SIG-M5 treated with dmso at 0.1 percent for 504 hours (cell line): ENCODE measurements at regions not wholly inside any gene's neighbourhood (a gene's known extent, or its start where the extent isn't known, plus 50 kb on each side); places are given as distances from the start of the nearest gene placed in this dataset.

Source experiments
- DNase-seq: peaks from one replicate; lab custom pipeline; 2025; ENCODE audit not compliant: unreplicated experiment; lab: John Stamatoyannopoulos, UW

DNA sequence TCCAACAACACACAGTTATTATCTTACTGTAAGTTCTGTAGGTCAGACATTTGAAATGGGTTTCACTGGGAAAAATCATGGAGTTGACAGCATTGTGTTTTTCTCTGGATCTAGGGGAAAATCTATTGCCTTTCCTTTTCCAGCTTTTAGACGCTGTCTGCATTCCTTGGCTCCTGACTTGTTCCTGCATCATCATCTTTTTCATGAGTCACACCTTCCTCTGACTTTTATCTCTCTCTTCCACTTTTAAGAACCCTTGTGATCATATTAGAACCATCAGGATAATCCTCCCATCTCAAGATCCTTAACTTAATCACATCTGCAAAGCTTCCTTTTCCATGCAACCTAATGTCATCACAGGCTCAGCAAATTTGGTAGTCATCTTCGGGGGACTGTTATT is 1454.8 kb downstream of the RPA4 start:
- DNase-seq: no peak

- DNase-seq: no peak
Observed at GRCh38 chrX:98350940-98351339, 1467.2 kb downstream of the RPA4 start.

GRCh38 chrX:98357146-98357545 is 1473.4 kb downstream of the RPA4 start:
- DNase-seq: no peak

GRCh38 chrX:98362630-98363029 is 1478.9 kb downstream of the RPA4 start:
- no peak for DNase-seq

GRCh38 chrX:98371994-98372393 is 1488.3 kb downstream of the RPA4 start:
- no peak for DNase-seq

DNA sequence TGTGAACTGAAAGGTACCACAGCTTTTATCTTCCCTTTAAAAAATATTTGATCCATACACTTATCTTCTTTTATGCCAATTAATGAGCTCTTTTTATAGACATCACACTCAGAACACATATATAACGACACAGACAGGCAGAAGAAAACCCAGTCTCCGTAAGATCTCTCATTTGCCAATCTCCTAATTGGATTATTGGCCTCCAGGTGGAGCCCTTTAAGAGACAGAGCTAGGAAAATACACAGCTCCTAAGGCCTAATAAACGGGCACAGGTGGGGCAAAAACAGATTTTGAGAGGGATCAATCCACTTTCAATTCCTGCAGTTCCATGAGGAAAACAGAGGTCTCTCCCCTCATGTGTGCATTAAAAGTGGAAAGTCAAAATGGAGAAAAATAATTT is 1495.4 kb downstream of the RPA4 start:
- DNase-seq: no peak

GRCh38 chrX:98380106-98380505 is 1496.4 kb downstream of the RPA4 start:
- DNase-seq: no peak

DNA sequence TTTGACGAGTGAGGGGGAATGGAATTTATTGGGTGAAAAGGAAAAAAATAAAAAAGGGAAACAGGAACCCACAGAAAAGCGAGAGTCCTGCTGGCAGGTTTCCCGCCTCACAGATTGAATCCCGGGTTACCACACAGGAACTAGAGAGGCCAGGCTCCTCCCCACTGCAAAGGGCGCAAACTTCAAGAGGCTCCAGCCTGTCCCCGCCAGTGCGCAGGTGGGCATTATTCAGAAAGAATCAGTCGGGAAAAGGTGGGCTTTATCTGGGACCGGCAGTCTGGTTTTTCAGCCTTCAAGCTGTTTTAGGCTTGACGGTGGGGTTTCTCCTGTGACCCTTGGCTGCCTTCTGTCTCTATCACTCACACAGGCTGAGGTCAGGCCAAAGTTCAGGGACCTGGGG is 1496.8 kb downstream of the RPA4 start:
- DNase-seq: no peak

GRCh38 chrX:98398542-98398941 is 1514.8 kb downstream of the RPA4 start:
- no peak for DNase-seq

DNA sequence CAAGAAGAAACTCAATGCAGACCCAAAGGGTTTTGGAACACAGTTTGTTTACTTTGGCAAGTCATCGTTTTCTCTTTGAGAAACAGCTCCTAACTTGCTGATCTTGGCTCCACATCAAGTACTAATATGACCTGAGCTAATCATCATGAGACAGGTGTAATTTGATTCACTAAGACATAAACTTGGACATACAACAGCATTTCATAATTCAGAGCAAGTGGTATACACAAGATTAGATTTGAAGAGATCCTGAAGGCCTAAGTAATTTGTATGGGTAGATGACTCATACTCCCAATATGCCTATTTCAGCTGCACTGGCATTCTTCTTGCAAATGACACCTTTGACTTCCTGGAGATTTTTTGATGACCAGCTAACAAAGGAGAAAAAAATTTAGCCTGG is 1521.7 kb downstream of the RPA4 start:
- DNase-seq: no peak

DNA sequence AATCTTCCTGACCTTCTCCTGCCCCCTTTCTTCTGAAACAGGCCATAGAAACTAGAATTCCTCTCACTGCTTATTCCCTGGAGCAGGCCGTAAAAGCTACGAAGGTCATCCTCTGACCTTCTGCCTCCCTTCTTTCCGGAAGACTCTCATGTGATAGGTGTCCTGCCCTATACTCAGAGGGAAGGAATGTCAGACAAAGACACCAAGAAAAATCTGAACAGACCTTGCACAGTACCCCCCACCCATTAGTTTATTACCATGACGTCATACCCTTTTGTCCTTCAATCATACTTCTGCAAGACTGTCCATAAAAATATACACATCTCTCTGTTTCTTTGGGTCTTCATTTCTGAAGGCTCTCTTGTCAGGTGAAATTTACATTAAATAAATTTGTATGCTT is 1523.9 kb downstream of the RPA4 start:
- DNase-seq: no peak

GRCh38 chrX:98409867-98410266 is 1526.2 kb downstream of the RPA4 start:
- DNase-seq: no peak

- DNase-seq: no peak
Observed at GRCh38 chrX:98412058-98412457, 1528.3 kb downstream of the RPA4 start.

DNA sequence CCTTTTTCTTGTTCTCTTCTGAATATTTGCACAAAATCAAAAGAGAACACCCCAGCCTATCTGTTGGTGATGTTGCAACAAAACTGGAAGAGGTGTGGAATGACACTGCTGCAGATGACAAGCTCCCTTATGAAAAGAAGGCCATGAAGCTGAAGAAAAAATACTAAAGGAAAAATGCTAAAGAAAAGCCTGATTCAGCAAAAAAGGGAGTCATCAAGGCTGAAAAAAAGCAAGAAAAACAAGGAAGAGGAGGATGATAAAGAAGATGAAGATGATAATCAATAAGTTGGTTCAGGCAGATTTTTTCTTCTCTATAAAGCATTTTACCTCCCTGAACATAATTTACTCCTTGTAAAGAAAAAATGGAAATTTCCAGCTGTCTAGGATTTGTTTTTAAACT is 1538.8 kb downstream of the RPA4 start:
- no peak for DNase-seq

DNA sequence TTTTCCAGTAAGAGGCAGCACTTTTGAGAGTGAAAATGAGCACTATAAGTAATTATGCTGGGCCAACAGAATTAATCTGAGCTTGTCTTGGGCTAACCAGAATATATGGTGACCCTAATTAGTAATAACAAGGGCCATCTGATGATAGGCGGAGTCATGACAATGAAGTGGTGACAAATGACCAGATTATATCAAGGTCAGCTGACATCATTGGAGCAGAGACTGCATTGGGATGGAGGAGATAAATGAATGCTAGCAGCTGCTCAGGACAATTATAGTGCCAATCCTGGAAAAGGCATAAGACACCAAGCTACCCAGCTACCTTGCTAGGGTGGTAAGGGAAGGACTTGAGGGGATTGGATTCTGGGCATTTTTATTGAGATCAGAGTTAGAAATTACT is 1548.7 kb downstream of the RPA4 start:
- DNase-seq: no peak

DNA sequence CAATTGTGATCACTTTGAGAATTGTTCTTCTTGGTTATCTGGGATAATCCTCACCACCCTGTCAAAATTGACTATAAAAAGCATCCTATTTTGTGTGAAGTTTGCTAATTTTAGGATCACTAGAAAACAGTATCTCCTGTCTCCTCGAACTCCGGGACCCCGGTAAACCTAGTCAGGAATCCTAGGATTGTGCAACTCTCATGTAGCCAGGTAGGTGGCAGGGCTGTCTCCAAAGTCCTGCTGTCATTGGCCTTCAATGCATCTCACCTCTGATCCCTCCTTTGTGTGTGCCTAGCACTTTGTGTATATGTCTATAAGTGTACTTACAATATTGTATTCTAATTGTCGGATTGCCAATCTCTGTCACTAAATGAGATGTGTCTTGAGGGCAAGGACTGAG is 1564.8 kb downstream of the RPA4 start:
- no peak for DNase-seq

GRCh38 chrX:98452456-98452855 is 1568.7 kb downstream of the RPA4 start:
- DNase-seq: no peak

- DNase-seq: no peak
Observed at GRCh38 chrX:98459669-98460068, 1576.0 kb downstream of the RPA4 start.

GRCh38 chrX:98480606-98481005 is 1596.9 kb downstream of the RPA4 start:
- DNase-seq: no peak

DNA sequence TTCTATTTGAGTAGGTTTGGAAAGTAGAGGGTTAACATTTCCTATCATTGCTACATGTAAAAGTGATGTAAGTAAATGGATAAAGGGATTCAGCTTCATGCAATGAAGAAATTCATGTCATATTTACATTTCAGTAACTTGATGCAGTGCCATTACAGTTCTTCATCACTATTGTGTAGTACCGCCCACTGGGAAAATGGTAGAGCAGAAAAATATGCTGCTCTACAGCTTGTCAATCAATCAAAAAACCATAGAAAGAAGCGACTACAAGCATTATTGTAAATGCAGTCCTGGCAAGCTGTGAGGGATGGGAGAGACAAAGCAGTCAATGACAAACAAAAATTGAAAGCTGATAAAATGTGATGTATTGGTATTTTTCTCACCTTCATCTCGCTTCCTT is 1597.9 kb downstream of the RPA4 start:
- no peak for DNase-seq

DNA sequence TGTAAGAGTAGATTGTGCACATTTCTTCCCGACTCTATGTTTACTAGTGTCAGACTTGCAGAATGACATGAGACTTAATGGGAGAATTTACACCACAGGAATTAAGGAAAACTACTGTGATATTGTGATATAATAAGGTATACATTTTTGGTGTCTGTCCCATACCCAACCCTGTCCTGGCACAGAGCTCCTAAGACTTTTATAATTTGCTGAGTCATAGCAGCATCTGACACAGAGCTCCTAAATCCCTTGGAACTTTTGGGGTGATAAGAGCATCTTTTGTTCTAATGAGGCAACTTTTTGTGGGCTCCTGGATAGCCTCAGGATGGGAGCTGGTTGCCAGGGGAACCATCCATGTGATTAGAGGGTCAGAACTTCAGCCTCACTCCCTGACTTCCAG is 1607.0 kb downstream of the RPA4 start:
- no peak for DNase-seq

- no peak for DNase-seq
Observed at GRCh38 chrX:98501426-98501825, 1617.7 kb downstream of the RPA4 start.

GRCh38 chrX:98506907-98507306 is 1623.2 kb downstream of the RPA4 start:
- no peak for DNase-seq

DNA sequence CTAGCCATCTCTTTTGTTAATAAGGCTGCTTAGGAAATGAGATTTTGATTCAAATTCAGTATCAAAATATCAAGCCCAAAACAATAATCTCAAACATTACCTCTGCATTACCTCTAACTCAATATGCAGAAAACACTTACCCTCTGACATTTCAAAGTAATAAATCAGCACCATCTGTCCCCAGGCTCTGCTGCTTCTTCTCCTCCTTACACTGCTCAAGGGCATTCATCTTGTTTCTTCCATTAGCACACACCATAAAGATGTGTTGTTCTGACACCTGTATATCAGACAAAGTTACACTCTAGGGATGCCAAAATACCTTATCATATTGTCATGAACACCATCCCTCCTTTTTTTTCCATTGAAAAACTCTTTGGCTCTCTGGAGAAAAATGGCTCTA is 1630.3 kb downstream of the RPA4 start:
- no peak for DNase-seq
